HG02973 (cell line): ENCODE measurements at regions not wholly inside any gene's neighbourhood (a gene's known extent, or its start where the extent isn't known, plus 50 kb on each side); places are given as distances from the start of the nearest gene placed in this dataset.

ENCODE experiments used
- ATAC-seq: cut with Tn5 transposase; IDR thresholded peaks from one replicate; pipeline ENCODE4 v1.9.1; 2021; ENCODE audit warnings: moderate library complexity; ENCODE audit not compliant: unreplicated experiment

GRCh38 chr3:143206955-143207337, 87.4 kb downstream of the CHST2 start:
- ATAC-seq, result no peak

GRCh38 chr3:143207338-143207961, 87.9 kb downstream of the CHST2 start:
- peak; percentile 72 for ATAC-seq

GRCh38 chr3:143208976-143209714, 89.6 kb downstream of the CHST2 start:
- ATAC-seq, result no peak

- ATAC-seq, result no peak
These were observed 90.1 kb downstream of the CHST2 start for GRCh38 chr3:143209715-143210059.

GRCh38 chr3:143210141-143210540, 90.6 kb downstream of the CHST2 start:
- ATAC-seq, result no peak

- ATAC-seq, result no peak
These were observed 95.5 kb downstream of the CHST2 start for GRCh38 chr3:143215059-143215458.
